GM21619 (cell line): ENCODE measurements at regions not wholly inside any gene's neighbourhood (a gene's known extent, or its start where the extent isn't known, plus 50 kb on each side); places are given as distances from the start of the nearest gene placed in this dataset.

Experiments used
- ATAC-seq: cut with Tn5 transposase; IDR thresholded peaks from one replicate; pipeline ENCODE4 v1.9.1; 2021; ENCODE audit not compliant: unreplicated experiment

- ATAC-seq, result no peak
These were observed 587.6 kb upstream of the DIPK2B start for GRCh38 chrX:45788315-45788714.

GRCh38 chrX:45784590-45784989 is 583.9 kb upstream of the DIPK2B start:
- no peak for ATAC-seq

- ATAC-seq, result no peak
These were observed 582.3 kb upstream of the DIPK2B start for GRCh38 chrX:45783002-45783401.

- ATAC-seq, result no peak
These were observed 581.4 kb upstream of the DIPK2B start for GRCh38 chrX:45781901-45782553.

GRCh38 chrX:45778616-45779015 is 577.9 kb upstream of the DIPK2B start:
- ATAC-seq, result no peak

GRCh38 chrX:45777366-45777765 is 576.7 kb upstream of the DIPK2B start:
- ATAC-seq, result no peak

- ATAC-seq, result no peak
These were observed 574.8 kb upstream of the DIPK2B start for GRCh38 chrX:45775468-45775867.

- ATAC-seq, result no peak
These were observed 574.3 kb upstream of the DIPK2B start for GRCh38 chrX:45774961-45775360.

GRCh38 chrX:45773572-45773971 is 572.9 kb upstream of the DIPK2B start:
- no peak for ATAC-seq

GRCh38 chrX:45771560-45772340 is 571.1 kb upstream of the DIPK2B start:
- ATAC-seq, result no peak

GRCh38 chrX:45771114-45771513 is 570.4 kb upstream of the DIPK2B start:
- no peak for ATAC-seq

- peak; percentile 85 for ATAC-seq
These were observed 569.3 kb upstream of the DIPK2B start for GRCh38 chrX:45769761-45770582.

- no peak for ATAC-seq
These were observed 568.1 kb upstream of the DIPK2B start for GRCh38 chrX:45768666-45769236.

GRCh38 chrX:45766981-45767501 is 566.4 kb upstream of the DIPK2B start:
- ATAC-seq, result no peak

- no peak for ATAC-seq
These were observed 565.1 kb upstream of the DIPK2B start for GRCh38 chrX:45765767-45766166.

GRCh38 chrX:45765281-45765680 is 564.6 kb upstream of the DIPK2B start:
- ATAC-seq, result no peak

- no peak for ATAC-seq
These were observed 562.3 kb upstream of the DIPK2B start for GRCh38 chrX:45762699-45763647.

GRCh38 chrX:45761920-45762319 is 561.2 kb upstream of the DIPK2B start:
- no peak for ATAC-seq

GRCh38 chrX:45760187-45760742 is 559.6 kb upstream of the DIPK2B start:
- no peak for ATAC-seq
